HS-27A (cell line): ENCODE measurements at regions not wholly inside any gene's neighbourhood (a gene's known extent, or its start where the extent isn't known, plus 50 kb on each side); places are given as distances from the start of the nearest gene placed in this dataset.
A peak's percentile ranks its signal among the peaks of the same experiment; 100 is the strongest.
"Not testable (repeated sequence)": the region's sequence is repeated elsewhere in the genome, so short reads cannot be mapped to it uniquely, and the experiment has no call there.

ENCODE experiments used
- DNase-seq: peaks from one replicate; pipeline ENCODE4 v3.0.0-alpha.2; 2012; ENCODE audit warnings: low read depth, missing footprints

DNA sequence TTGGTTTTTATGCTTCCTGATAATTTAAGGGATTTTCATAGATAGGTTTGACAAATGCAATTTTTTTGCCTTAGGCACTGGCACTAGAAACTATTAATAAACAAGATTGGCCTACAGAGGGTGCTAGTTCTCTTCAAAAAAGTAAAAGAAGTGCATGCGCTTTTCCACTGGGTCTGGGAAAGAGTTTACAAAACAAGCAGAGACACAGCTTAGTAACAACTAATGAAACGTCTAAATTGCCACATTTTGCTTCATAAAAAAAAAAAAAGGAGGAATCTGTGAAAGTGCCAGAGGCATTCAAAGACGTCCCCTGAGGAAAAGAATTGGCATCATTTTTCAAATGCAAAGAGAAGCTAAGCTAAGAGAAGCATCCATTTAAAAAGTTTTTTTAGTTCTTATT is 58.3 kb upstream of the EEA1 start:
- DNase-seq = no peak

DNA sequence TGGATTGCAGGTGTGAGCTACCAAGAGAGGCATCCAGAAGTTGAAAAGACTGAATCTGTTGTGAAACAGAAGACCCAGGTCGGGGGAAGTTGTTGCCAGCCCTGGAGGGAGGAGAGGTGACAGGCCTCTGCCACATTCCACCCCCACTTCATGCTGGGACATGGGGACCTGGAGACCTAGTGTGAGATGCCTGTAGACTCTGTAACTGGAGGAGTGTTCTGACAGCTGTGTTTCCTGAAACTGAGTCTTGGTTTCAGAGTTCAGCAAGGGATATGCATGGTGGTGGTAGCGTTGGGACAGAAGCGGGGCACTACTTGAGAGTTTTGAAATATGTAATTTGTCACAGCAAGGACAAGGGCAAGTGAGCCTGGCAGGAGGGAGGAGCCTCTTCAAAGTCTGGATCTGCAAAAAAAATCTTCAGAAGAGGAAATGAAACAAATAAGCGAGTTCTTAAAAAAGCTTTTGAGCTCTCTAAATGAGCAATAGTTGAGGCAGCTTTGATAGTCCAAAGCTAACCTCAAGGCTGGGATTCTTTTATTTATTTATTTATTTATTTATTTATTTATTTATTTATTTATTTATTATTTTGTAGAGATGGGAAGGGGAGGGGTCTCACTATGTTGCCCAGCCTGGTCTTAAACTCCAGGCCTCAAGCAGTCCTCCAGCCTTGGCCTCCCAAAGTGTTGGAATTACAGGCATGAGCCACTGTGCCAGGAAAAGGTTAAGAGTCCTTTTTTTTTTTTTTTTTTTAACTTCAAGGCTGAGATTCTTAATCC is 58.9 kb upstream of the EEA1 start:
- no peak for DNase-seq

DNA sequence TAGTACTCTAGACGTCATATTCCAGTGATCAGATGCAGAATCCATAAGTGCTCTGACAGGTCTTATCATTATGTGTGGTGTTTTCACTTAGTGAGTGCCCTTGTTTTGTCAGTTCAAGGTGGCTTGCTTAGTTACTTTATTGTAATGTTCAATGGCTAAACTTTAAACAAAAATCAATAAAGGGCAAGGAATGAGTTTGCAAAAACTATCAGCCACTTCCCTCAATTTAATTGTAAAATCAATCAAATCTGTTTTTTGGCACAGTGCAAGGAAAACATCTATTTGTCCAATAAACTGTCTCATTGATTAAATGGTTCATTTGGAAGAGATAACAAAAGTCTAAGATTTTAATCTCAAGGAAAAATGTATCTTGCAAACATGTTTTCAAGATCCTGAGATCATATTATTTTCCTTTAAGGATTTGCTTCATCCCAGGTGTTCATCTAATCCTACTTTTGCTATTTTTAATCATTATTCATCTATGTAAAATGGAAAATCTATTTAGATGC is 59.6 kb upstream of the EEA1 start:
- DNase-seq = no peak

DNA sequence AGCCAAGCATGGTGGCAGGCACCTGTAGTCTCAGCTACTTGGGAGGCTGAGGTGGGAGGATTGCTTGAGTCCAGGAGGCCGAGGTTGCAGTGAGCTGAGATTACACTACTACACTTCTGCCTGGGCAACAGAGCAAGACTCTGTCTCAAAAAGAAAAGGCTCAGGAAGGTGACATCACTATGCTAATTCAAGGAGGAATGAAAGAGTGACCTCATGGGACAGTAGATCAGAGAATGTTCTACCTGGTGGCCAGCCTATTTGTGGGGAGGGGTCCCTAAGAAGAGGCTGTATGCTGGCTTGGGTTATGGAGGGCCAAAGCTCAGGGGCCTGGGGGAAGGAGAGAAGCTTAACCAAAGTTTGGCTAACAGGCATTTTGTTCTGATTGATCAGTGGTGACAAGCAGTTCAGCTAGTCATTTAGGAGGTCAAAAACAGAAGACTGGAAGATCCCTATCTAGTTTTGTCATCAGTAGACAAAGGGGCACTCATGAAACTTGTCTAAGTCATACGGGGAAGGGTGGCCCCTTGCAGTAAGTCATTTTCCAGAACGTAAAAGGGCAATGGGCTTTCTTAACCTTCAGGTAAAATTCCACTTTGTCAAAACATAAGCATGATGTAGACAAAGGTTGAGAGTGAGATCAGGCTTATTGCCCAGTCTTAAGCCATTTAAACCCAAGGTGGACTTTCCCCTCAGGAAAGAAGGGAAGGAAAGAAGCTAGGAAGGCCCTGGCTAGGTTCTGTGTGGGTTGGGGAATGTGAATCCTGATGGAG is 60.8 kb upstream of the EEA1 start:
- no peak for DNase-seq

DNA sequence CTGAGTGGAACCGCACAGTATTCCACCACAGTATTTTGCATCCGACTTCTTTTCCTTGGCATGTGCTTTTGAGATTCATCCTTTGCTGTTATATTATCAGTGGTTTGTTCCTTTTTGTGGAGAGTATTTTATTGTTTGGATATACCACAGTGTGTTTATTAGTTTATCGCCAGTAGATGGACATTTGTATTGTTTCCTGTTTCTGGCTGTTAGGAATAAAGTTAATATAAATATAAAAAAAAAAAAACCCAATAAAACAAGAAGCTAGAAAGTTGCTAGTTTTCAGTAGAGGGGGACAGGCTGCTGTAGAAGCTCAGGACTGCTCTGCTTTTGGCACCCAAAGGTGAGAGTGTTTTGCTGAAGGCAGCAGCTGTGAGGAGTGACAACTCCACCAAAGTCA is 62.0 kb upstream of the EEA1 start:
- DNase-seq = no peak

DNA sequence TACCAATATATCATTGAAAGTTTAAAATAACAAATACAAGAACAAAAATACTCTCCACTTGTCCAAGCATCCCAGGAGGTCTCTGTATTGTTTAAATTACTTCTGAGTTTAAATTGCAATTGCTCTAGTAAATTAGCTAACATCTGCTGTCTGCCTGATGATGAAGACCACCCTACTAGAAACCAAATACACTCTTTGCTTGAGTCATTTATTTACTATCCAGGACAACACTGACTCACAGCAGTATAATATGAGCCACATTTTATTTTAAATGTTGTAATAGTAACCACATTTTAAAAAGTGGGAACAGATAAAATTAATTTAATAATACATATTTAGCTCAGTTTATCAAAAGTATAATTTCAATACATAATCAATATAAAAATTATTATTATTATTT is 62.9 kb upstream of the EEA1 start:
- no peak for DNase-seq

DNA sequence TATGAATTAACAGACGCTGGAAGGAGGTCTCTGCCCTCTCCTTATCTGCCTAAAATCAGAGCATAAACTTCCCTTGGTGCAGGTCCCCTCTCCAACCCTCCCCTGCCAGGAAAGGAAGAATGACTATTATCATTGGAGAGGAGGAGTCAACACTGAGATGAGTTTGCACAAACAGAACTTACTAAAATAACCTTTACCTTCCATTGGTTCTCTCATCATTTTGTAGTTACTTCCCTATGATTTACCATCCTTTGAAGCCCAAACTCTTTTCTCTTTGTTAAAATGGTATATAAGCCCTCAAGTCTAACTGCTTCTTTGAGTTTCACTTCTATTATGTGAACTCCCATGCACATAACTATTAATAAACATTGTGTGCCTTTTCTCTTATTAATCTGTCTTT is 64.2 kb upstream of the EEA1 start:
- DNase-seq = no peak

DNA sequence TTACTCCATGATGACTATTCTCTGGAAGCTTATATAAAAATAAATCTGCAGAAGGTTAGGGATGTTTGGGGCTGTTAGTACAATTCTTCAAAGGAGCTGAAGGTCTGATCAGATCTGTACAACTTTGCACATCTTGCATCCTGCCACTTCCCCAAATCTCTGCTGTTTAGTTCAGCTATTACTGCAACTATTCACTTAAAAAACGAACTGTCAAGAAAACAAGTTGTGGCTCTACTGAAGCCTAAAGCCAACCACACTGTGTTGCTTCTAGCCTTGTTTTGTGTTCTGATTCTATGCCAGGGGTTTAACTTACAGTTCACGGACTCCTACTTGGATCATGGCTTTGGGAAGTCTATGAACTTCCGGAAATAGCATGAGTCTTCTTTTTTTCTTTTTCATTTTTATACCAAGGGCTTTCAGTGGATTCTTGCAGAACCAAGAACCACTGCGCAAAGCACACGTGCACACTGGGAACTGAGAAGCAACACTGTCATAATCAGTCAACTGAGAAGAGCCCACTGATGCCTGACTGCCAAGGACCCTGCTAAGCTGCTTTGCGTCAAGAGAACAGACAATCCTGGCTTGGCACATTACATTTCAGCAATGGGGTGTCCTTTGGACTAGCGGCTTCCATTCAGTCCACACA is 66.3 kb upstream of the EEA1 start:
- no peak for DNase-seq

DNA sequence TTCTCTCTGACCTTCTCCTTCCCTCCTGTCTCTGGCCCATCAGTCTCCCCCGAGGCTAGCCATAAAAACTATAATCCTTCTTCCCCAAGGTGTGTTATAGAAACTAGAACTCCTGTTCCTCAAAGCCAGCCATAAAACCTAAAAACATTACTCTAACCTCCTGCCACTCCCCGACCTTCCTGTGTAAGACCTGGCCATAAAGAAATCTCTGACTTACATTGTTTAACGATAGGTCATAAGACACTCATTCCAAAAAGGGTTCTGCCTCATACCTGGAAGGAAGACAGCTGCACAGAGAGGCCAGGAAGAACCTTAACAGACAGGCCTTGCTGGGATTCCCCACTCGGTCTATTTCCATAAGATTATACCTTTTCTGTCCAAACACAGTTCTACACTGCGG is 70.9 kb upstream of the EEA1 start:
- DNase-seq = no peak

DNA sequence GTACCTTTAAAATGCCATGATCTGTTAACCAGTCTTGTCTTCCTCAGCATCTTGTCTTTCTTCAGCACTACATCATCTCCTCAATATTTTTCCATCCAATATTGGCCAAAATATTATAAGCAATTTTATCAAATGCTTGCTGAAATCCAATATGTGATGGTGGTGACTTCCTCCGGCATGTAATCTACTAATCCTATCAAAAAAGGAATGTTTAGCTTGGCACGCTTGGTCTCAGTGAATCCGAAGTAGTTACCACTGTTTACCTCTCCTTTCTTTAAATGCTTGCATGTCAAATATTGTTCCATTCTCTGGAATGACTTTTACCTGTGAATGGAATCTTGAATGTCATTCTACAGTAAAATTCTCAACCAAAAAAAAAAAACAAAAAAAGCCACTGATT is 72.3 kb upstream of the EEA1 start:
- DNase-seq = no peak

DNA sequence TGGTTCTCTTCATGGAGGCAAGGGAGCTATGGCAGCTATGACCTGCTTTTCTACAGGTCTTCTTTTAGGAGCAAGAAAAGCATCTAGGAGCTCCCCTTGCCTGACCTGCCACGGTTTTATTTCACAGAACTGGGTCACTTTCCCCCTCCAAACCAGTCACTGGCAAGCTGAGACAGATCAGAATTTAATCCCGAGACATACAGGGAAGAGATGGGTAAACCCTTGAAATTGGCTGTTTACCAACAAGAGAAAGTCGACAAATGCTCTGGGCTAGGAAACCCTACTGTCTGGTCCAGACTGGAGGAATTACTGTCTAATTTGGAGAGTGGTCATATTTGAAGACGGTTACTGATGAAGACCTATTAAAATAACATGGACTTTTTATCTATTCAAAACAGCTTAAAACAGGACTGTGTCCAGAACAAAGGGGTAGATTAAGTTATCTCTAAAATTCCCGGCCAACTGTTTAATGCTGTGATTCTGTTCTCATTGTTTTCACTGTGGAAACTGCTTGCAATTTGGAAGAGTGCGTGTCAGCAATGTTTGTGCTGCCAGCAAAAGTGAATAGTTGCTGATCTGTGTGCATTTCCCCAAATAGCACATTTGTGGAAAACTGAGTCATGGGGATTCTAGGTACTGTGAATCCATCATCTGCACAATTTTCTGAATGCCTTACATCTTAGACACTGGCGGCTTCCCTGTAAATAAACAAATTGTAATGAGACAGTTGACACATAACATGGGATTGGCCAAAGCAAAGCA is 73.4 kb upstream of the EEA1 start:
- peak; percentile 62 for DNase-seq

DNA sequence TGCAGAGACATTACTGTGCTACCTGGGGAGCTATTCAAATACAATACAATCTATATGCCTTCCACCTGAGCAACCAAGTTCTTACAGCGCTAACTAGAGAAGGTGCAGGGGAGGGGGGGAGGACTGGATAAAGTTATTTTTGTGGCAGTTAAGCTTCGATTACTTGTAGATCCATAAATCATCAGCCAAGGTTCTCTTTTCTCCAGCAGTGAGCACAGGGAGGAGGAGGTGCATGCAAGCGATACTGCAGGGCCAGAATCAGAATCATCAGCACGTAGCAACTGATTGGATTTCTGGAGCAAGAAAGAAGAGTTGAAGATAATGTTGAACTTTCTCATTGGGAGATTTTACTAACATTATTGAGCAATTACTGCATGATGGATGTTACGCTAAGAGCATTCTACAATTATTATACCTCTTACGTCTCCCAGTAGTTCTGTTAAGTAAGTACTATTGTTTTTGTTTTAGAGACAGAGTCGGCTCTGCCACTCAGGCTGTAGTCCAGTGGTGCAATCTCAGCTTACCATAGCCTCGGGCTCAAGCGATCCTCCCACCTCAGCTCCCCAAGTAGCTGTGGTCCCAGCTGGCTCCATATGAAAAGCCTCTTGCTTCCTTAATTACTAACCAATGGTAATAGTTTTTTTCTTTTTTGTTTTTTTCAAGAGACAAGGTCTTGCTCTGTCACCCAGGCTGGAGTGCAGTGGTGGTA is 74.6 kb upstream of the EEA1 start:
- no peak for DNase-seq

DNA sequence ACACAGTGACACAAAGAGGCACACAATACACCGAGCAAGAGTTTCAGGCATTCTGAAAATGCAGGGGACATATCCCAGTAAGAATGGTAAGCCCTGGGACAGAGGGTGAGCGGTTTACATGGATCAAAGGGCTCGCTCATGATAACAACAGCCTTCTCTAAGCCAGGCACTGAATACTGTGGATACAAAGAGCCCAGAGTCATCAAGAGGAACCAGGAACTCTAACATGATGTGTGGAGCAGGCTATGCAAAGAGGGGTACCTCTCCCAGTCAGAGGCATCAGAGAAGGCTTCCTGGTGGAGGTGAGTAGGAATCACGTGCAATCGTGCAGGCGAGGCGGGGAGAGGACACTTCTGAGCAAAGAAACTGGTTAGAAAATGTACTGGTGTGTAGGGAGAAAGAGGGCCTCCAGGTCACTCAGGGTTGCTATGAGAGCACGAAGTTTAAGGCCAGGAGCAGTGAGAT is 76.9 kb upstream of the EEA1 start:
- no peak for DNase-seq

DNA sequence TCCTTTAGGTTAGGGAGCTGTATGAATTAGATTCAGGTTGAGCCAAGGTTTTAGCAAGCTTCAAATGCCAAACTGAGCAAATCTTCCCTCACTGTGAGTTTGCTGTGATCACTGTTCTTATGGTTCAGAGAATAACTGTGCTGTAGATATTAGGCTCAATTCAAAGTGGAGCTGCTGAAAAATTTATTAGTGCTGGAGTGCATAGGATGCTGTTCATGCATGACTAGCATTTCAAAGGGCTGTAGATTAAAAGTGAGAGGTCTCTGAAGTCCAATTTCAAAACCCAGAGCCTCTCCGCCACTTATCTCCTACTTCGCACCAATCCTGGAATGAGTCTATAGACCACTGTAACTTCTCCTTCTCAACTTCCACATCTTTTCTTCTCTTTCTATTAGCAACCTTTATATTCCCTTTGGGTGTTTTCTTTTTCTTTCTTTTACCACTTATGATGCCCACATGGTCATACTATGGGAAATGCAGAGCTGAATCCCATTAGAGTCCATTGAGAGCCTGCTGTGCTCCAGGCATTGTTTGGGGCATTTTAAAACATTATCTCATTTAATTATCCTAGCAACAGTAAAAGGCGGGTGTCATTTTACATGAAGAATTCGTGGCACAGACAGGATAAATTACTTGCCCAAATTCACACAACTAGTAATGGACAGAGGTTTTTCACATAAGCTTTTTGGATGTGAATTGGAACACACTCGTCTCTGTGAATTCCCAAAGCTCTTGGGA is 77.5 kb upstream of the EEA1 start:
- DNase-seq = no peak

DNA sequence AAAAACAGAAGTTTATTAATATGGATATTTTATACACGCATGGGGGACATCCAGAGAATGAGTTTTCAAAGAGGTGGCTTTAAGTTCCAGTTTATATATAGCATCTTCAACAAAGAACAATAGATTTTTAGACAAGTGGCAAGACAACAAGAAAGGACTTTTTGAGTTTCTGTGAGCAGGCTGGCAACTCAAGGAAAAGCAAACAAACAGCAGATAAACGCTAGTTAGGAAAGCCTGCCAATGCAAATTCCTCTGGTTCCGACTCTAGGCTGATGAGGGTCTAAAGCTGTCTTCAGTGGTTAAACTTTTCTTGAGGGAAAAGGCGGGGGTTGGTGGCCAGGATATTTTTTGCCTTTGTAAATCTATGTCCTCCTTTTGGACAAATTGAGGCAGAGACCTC is 78.4 kb upstream of the EEA1 start:
- DNase-seq = no peak

DNA sequence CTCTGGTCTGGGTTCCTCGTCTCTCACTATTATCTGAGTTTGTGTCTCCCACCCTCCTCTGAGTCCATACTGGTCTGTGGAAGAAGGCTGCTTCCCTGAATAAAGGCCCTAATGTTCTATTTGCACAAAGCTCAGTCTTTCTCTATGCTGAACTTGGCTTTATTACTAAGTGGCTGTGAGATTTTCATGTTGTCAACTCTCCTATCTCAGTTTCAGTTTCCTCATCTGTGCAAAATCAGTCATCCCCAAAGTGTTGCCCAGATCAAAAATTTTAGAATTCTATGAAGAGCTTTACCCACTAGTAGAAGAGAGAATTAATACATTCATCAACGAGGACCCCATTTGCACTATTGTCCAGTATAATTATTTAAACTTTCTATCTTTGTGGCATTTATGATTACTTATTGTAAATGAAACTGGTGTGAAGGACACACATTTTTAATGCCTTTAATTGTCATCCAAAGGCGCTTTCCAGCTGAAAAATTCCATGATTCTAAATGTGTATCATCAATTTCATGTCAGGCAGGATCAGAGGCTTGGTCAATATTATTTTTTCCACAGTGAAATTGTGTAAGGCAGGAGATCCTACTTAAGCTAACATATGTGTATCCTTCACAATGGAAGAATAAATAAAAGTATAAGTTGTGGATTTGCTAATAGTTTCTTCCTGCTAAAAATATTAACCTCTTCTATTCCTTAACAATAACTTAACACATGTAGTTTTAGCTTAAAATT is 79.1 kb upstream of the EEA1 start:
- DNase-seq = no peak

DNA sequence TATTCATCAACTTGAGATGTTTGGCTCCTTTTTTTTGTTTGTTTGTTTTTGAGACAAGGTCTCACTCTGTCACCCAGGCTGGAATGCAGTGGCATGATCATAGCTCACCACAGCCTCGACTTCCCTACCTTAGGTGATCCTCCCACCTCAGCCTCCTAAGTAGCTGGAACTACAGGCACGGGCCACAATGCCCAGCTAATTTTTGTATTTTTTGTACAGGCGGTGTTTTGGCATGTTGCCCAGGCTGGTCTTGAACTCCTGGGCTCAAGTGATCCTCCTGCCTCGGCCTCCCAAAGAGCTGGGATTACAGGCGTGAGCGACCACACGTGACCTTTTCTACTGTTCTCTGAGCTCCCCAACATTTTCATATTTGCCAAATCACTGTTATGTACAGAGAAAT is 79.8 kb upstream of the EEA1 start:
- not testable (repeated sequence) for DNase-seq

DNA sequence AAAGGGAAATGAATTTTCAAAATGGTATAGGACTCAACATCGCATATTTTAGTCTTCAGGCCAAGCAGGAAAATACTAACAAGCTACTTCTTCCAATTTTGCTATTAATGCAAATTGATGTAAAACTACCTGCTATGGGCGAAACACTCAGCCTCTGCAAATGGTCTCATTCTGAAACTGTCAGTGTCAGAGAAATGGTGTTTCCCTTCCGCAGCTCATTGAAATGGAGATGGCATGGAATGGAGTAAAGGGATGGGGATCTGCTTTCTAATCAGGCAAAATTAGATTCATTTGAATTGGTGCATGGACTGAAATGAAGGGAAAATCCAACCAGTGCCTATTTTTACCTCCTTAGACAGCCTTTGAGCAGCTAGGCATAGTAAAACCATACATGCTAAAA is 80.4 kb upstream of the EEA1 start:
- DNase-seq = no peak

DNA sequence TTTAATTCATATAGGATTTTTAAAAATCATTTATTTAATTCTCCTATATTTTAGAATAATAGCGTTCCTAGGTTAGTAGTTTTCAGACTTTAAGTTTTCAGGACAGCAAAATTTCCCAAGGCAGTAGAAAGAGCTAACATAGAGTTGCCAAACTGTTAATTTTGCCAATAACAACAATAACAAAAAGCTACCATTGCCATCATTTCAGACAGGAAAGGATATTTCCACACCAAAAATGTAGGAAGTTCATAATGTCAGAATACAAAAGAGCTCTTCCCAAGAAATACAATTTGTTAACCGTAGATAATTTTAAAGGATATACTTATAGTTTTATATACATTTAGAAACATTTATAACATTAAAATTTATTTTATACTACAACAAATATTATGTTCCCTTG is 81.4 kb upstream of the EEA1 start:
- DNase-seq = no peak

DNA sequence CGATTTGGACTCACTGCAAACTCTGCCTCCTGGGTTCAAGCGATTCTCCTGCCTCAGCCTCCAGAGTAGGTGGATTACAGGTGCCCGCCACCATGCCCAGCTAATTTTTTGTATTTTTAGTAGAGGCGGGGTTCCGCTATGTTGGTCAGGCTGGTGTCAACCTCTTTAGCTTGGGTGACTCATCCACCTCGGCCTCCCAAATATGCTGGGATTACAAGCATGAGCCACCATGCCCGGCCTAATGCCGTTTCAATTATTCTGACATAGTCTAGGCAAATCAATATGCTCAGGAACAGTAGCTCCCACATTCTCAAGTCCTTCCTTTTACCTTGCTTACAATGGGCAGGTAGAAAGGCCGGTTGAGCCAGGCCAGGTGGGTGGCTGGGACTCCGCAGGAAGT is 82.0 kb upstream of the EEA1 start:
- peak; percentile 62 for DNase-seq
